Esophagus squamous epithelium (tissue), 4 donors: ENCODE measurements at regions not wholly inside any gene's neighbourhood (a gene's known extent, or its start where the extent isn't known, plus 50 kb on each side); places are given as distances from the start of the nearest gene placed in this dataset.

Source experiments
- POLR2A ChIP-seq, 4 donors: fragments of 450-650 bp; IDR thresholded peaks; one replicate each; pipeline ENCODE4 v1.6.1; 2017; ENCODE audit warnings: antibody characterized with exemption in 4 of 4, mild to moderate bottlenecking in 4 of 4, moderate library complexity in 3 of 4
- TF ChIP-seq, protein P1 (sequence below), 6 experiments: fragments of 450-650 bp in 4 of 6; fragments of 200-600 bp in 2 of 6; sonication (generic) in 2 of 6; IDR thresholded peaks; one replicate each; pipeline ENCODE4 v1.5.1; 2016 to 2019; ENCODE audit warnings: antibody characterized with exemption in 6 of 6, mild to moderate bottlenecking in 4 of 6, moderate library complexity in 4 of 6

DNA sequence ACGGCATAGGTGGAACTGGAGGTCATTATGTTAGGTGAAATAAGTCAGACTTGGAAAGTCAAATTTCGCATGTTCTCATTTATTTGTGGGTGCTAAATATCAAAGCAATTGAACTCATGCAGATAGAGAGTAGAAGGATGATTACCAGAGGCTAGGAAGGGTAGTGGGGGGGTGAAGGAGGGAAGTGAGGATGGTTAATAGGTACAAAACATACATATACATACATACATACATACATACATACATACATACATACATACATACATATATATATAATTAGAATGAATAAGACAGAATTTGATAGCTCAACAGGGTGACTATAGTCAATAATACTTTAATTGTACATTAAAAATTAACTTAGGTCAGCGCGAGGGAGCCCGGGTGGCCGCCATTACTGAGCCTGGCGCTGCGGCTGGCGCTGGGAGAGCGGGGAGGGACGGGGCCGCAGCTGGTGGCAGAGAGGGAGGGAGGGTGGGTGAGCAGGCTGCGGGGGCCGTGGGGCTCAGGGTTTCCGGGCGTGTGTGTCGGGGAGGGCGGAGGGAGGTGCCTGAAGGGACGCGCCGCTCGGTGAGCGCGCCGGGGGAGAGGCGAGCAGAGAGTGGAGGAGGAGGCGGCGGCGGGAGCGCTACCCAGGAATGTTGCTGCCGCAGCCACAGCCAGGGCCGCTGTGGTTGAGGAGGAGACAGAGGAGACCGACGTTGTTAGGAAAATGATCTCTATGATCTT lies 85.8 kb upstream of the EGFR start:
- TF ChIP-seq, protein P1, sequence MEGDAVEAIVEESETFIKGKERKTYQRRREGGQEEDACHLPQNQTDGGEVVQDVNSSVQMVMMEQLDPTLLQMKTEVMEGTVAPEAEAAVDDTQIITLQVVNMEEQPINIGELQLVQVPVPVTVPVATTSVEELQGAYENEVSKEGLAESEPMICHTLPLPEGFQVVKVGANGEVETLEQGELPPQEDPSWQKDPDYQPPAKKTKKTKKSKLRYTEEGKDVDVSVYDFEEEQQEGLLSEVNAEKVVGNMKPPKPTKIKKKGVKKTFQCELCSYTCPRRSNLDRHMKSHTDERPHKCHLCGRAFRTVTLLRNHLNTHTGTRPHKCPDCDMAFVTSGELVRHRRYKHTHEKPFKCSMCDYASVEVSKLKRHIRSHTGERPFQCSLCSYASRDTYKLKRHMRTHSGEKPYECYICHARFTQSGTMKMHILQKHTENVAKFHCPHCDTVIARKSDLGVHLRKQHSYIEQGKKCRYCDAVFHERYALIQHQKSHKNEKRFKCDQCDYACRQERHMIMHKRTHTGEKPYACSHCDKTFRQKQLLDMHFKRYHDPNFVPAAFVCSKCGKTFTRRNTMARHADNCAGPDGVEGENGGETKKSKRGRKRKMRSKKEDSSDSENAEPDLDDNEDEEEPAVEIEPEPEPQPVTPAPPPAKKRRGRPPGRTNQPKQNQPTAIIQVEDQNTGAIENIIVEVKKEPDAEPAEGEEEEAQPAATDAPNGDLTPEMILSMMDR (IDR thresholded peaks at IDR 0.05): no peak
- no peak for TF ChIP-seq POLR2A (IDR thresholded peaks at IDR 0.05)
